Thymus (tissue), 11 donors: ENCODE measurements at regions not wholly inside any gene's neighbourhood (a gene's known extent, or its start where the extent isn't known, plus 50 kb on each side); places are given as distances from the start of the nearest gene placed in this dataset.

Experiments used
- DNase-seq, 9 donors: peaks; one replicate each; pipeline ENCODE4 v3.0.0-alpha.2; 2013; ENCODE audit warnings: low spot score in 9 of 9, low read depth in 6 of 9, missing footprints in 1 of 9
- H3K27ac ChIP-seq, 2 donors: one replicate each; pipeline ENCODE4 v1.5.1; 2013; ENCODE audit warnings: control low read depth in 1 of 2, low read depth in 1 of 2, low read length in 1 of 2, mild to moderate bottlenecking in 1 of 2, moderate library complexity in 1 of 2
- H3K27me3 ChIP-seq, 2 donors: one replicate each; pipeline ENCODE4 v1.5.1; 2013; ENCODE audit warnings: low read length in 1 of 2; ENCODE audit not compliant: control insufficient read depth in 2 of 2, insufficient read depth in 1 of 2
- H3K36me3 ChIP-seq, 2 donors: one replicate each; pipeline ENCODE4 v1.5.1; 2013; ENCODE audit warnings: low read length in 1 of 2, mild to moderate bottlenecking in 1 of 2, moderate library complexity in 1 of 2; ENCODE audit not compliant: control insufficient read depth in 2 of 2, insufficient read depth in 2 of 2
- H3K4me1 ChIP-seq, 2 donors: one replicate each; pipeline ENCODE4 v1.5.1; 2013; ENCODE audit warnings: low read length in 2 of 2; ENCODE audit not compliant: control insufficient read depth in 2 of 2, insufficient read depth in 2 of 2
- H3K4me3 ChIP-seq, 2 donors: one replicate each; pipeline ENCODE4 v1.5.1; 2013; ENCODE audit warnings: low read length in 2 of 2, control low read depth in 1 of 2, mild to moderate bottlenecking in 1 of 2
- H3K9me3 ChIP-seq, 2 donors: one replicate each; pipeline ENCODE4 v1.5.1; 2013; ENCODE audit warnings: low read length in 1 of 2, mild to moderate bottlenecking in 1 of 2; ENCODE audit not compliant: control insufficient read depth in 2 of 2, insufficient read depth in 1 of 2
- WGBS: extraction: QIAGEN DNeasy Blood & Tissue Kit; methylation state at CpG from one replicate; pipeline ENCODE4 v1.1.7; 2013; 5-methylcytosine and 5-hydroxymethylcytosine counted together
- donor health status: healthy.

- Histone ChIP-seq H3K27me3 (no peaks in the 10 kb centered on the region), H3K36me3 (no peaks in the 10 kb centered on the region), H3K4me1 (no peaks in the 10 kb centered on the region), H3K27ac (no peak overlapping the region), H3K4me3 (no peak overlapping the region), H3K9me3 (peaks cover 0 to 1% of the 10 kb centered on the region in 2 donors)
- peak in 1 of 9 donors; percentile 31 for DNase-seq
- WGBS: 85% methylated on average over 6 of the region's 6 CpGs
Observed at GRCh38 chr11:134742224-134742612, 330.2 kb upstream of the B3GAT1 start.

- Histone ChIP-seq H3K27me3 (no peaks in the 10 kb centered on the region), H3K9me3 (peaks cover 0 to 1% of the 10 kb centered on the region in 2 donors), H3K4me1 (no peaks in the 10 kb centered on the region), H3K36me3 (no peaks in the 10 kb centered on the region), H3K27ac (no peak overlapping the region), H3K4me3 (no peak overlapping the region)
- no peak for DNase-seq
- WGBS: 60% methylated on average over 10 of the region's 10 CpGs
Observed at GRCh38 chr11:134741453-134742223, 329.6 kb upstream of the B3GAT1 start.

DNA sequence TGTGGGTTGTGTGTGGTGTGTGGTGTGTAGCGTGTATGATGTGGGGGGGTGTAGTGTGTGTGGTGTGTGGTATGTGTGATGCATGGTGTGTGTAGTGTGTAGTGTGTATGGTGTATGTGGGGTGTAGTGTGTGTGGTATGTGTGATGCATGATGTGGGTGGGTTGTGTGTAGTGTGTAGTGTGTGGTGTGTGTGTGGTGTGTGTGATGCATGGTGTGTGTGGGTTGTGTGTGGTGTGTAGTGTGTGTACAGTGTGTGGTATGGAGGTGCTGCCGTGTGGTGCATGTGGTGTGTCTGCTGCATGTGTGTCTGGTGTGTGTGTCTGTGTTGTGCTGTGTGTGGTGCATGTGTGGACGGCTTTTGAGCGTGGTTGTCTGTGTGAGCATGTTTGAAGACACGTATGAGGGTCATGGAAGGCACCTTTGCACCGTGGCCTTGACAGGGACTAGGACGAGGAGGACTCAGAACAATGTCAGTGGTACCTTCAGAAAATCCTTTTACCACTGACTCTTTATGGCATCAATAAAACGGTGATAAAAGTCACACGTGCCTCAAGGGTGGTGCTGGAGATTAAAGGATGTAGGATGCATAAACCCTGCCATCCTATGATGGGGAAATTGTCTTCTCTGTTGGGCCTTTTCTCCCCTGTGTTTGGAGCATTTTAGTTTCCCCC is 328.7 kb upstream of the B3GAT1 start:
- H3K36me3 ChIP-seq: no peaks in the 10 kb centered on the region
- WGBS: 79% methylated on average over 9 of the region's 9 CpGs
- no peak overlapping the region for H3K4me3 ChIP-seq
- H3K27ac ChIP-seq: no peak overlapping the region
- H3K4me1 ChIP-seq: no peaks in the 10 kb centered on the region
- DNase-seq: no peak
- H3K9me3 ChIP-seq: peaks cover 0 to 1% of the 10 kb centered on the region in 2 donors
- no peaks in the 10 kb centered on the region for H3K27me3 ChIP-seq

GRCh38 chr11:134739136-134739535 is 327.1 kb upstream of the B3GAT1 start:
- Histone ChIP-seq H3K9me3 (peaks cover 0 to 1% of the 10 kb centered on the region in 2 donors), H3K27me3 (no peaks in the 10 kb centered on the region), H3K4me3 (no peak overlapping the region), H3K27ac (no peak overlapping the region), H3K36me3 (no peaks in the 10 kb centered on the region), H3K4me1 (no peaks in the 10 kb centered on the region)
- WGBS: 86% methylated on average over 11 of the region's 11 CpGs
- no peak for DNase-seq

DNA sequence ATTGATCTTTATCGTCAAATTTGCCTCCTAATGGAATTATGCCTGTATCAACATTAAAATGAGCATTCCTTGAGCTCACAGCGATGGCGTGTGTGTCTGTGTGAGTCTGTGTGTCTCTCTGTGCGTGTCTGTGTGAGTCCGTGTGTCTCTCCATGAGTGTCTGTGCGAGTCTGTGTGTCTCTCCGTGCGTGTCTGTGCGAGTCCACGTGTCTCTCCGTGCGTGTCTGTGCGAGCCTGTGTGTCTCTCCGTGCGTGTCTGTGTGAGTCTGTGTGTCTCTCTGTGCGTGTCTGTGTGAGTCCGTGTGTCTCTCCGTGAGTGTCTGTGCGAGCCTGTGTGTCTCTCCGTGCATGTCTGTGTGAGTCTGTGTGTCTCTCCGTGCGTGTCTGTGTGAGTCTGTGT is 326.5 kb upstream of the B3GAT1 start:
- Histone ChIP-seq H3K4me3 (no peak overlapping the region), H3K27me3 (no peaks in the 10 kb centered on the region), H3K4me1 (no peaks in the 10 kb centered on the region), H3K27ac (no peak overlapping the region), H3K9me3 (peaks cover 0 to 1% of the 10 kb centered on the region in 2 donors), H3K36me3 (no peaks in the 10 kb centered on the region)
- WGBS: 89% methylated on average over 22 of the region's 22 CpGs
- no peak for DNase-seq

- DNase-seq: no peak
- peaks cover 0 to 1% of the 10 kb centered on the region in 2 donors for H3K9me3 ChIP-seq
Observed at GRCh38 chr11:134737563-134738510, 325.8 kb upstream of the B3GAT1 start.

GRCh38 chr11:134736251-134736947 is 324.4 kb upstream of the B3GAT1 start:
- Histone ChIP-seq H3K4me3 (no peak overlapping the region), H3K36me3 (no peaks in the 10 kb centered on the region), H3K27ac (no peak overlapping the region), H3K9me3 (peaks cover 0 to 1% of the 10 kb centered on the region in 2 donors), H3K4me1 (no peaks in the 10 kb centered on the region), H3K27me3 (no peaks in the 10 kb centered on the region)
- no peak for DNase-seq
- WGBS: 82% methylated on average over 14 of the region's 14 CpGs

More at GRCh38 chr11:134737563-134738510, 325.8 kb upstream of the B3GAT1 start:
- Histone ChIP-seq H3K27me3 (no peaks in the 10 kb centered on the region), H3K27ac (no peak overlapping the region), H3K4me3 (no peak overlapping the region), H3K36me3 (no peaks in the 10 kb centered on the region), H3K4me1 (no peaks in the 10 kb centered on the region)
- 78% methylated on average over 20 of the region's 20 CpGs for WGBS

DNA sequence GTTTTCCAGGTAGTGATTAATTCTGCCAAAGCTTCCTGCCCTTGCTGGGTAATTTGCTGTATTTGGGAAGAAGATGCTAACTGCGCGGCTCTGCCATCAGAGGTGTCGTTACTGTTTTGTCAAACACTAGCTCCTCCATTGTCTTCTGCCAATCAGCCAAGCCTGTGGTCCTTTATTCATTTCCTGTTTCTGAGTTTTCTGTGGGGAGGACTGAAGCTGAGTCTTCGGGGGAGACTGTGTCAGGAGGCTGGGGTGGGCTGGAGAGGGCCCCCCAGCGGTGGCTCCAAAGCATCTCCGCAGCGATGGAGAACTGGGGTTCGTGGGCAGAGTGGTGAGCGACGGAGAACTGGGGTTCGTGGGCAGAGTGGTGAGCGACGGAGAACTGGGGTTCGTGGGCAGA is 322.9 kb upstream of the B3GAT1 start:
- Histone ChIP-seq H3K9me3 (no peaks in the 10 kb centered on the region), H3K36me3 (no peaks in the 10 kb centered on the region), H3K4me1 (no peaks in the 10 kb centered on the region), H3K4me3 (no peak overlapping the region), H3K27ac (no peak overlapping the region), H3K27me3 (no peaks in the 10 kb centered on the region)
- WGBS: 66% methylated on average over 11 of the region's 14 CpGs
- no peak for DNase-seq
